Astrocyte (in vitro differentiated cells and primary cell): ENCODE measurements at regions not wholly inside any gene's neighbourhood (a gene's known extent, or its start where the extent isn't known, plus 50 kb on each side); places are given as distances from the start of the nearest gene placed in this dataset.
"Not testable (repeated sequence)": the region's sequence is repeated elsewhere in the genome, so short reads cannot be mapped to it uniquely, and the experiment has no call there.

Experiments
- DNase-seq: peaks from one replicate; pipeline ENCODE4 v3.0.0-alpha.2; 2010; ENCODE audit warnings: low read depth
- FAIRE-seq: peaks from 2 replicates; lab custom pipeline; 2011; peaks lifted over from hg19 to GRCh38; lab: Jason Lieb, UNC
- H2AFZ ChIP-seq: 2 replicates; pipeline ENCODE4 v1.6.0; 2012; ENCODE audit warnings: low read depth, low read length, inconsistent platforms
- H3K27ac ChIP-seq: 2 replicates; pipeline ENCODE4 v1.5.1; 2011; ENCODE audit warnings: low read depth, low read length, inconsistent platforms
- H3K27me3 ChIP-seq: 2 replicates; pipeline ENCODE4 v1.6.0; 2011; ENCODE audit warnings: low read length, inconsistent platforms; ENCODE audit not compliant: insufficient read depth
- H3K36me3 ChIP-seq: 2 replicates; pipeline ENCODE4 v1.5.1; 2011; ENCODE audit warnings: low read length, inconsistent platforms; ENCODE audit not compliant: insufficient read depth
- H3K4me1 ChIP-seq: 2 replicates; pipeline ENCODE4 v1.5.1; 2011; ENCODE audit warnings: low read length, inconsistent platforms; ENCODE audit not compliant: insufficient read depth
- H3K4me2 ChIP-seq: 2 replicates; pipeline ENCODE4 v1.6.0; 2012; ENCODE audit warnings: low read length, inconsistent platforms
- H3K4me3 ChIP-seq: 2 replicates; pipeline ENCODE4 v1.5.1; 2011; ENCODE audit warnings: low read depth, mild to moderate bottlenecking, low read length, inconsistent platforms; ENCODE audit not compliant: insufficient read depth
- H3K79me2 ChIP-seq: 2 replicates; pipeline ENCODE4 v1.6.0; 2012; ENCODE audit warnings: mild to moderate bottlenecking, low read length, inconsistent platforms; ENCODE audit not compliant: insufficient read depth
- H3K9ac ChIP-seq: 2 replicates; pipeline ENCODE4 v1.6.0; 2012; ENCODE audit warnings: mild to moderate bottlenecking, low read length, inconsistent platforms
- H3K9me3 ChIP-seq: 2 replicates; pipeline ENCODE4 v1.5.1; 2012; ENCODE audit warnings: low read depth, mild to moderate bottlenecking, low read length, inconsistent platforms; ENCODE audit not compliant: insufficient read depth
- H4K20me1 ChIP-seq: 2 replicates; pipeline ENCODE4 v1.6.0; 2012; ENCODE audit warnings: low read length, inconsistent platforms; ENCODE audit not compliant: insufficient read depth
- H3K27ac Mint-ChIP-seq: one replicate; pipeline ENCODE4 v1.8.0; 2021; ENCODE audit warnings: mild to moderate bottlenecking, mixed read lengths; ENCODE audit not compliant: unreplicated experiment
- H3K27me3 Mint-ChIP-seq: one replicate; pipeline ENCODE4 v1.8.0; 2021; ENCODE audit warnings: low read depth, mixed read lengths; ENCODE audit not compliant: unreplicated experiment
- H3K36me3 Mint-ChIP-seq: one replicate; pipeline ENCODE4 v1.8.0; 2021; ENCODE audit warnings: low read depth, mixed read lengths; ENCODE audit not compliant: unreplicated experiment
- H3K4me1 Mint-ChIP-seq: one replicate; pipeline ENCODE4 v1.8.0; 2021; ENCODE audit warnings: low read depth, mixed read lengths; ENCODE audit not compliant: unreplicated experiment
- H3K4me3 Mint-ChIP-seq: one replicate; pipeline ENCODE4 v1.8.0; 2021; ENCODE audit warnings: mild to moderate bottlenecking, moderate library complexity, mixed read lengths; ENCODE audit not compliant: unreplicated experiment
- H3K9me3 Mint-ChIP-seq: one replicate; pipeline ENCODE4 v1.8.0; 2021; ENCODE audit warnings: mild to moderate bottlenecking, mixed read lengths; ENCODE audit not compliant: unreplicated experiment
- EZH2 ChIP-seq: IDR thresholded peaks from 2 replicates; pipeline ENCODE4 v1.6.1; 2012; ENCODE audit warnings: mild to moderate bottlenecking, low read length, inconsistent platforms; ENCODE audit not compliant: insufficient read depth
- TF ChIP-seq, protein P1 (sequence below): IDR thresholded peaks from 2 replicates; pipeline ENCODE4 v1.5.1; 2011; ENCODE audit warnings: low read depth, mild to moderate bottlenecking, inconsistent platforms, low read length, moderate library complexity; ENCODE audit not compliant: insufficient read depth

- H3K4me1 Mint-ChIP-seq = peaks cover 3% of the 10 kb centered on the region
- Histone ChIP-seq H3K27ac (no peak overlapping the region), H3K4me3 (no peak overlapping the region), H3K79me2 (no peaks in the 10 kb centered on the region), H3K36me3 (no peaks in the 10 kb centered on the region), H2AFZ (no peak overlapping the region), H3K9ac (no peak overlapping the region), H3K4me2 (no peak overlapping the region), H3K9me3 (peaks cover 20% of the 10 kb centered on the region), H3K4me1 (no peaks in the 10 kb centered on the region), H4K20me1 (no peaks in the 10 kb centered on the region), H3K27me3 (no peaks in the 10 kb centered on the region)
- H3K4me3 Mint-ChIP-seq = no peak overlapping the region
- H3K9me3 Mint-ChIP-seq = peaks cover 14% of the 10 kb centered on the region
- FAIRE-seq (peak; percentile 23), DNase-seq (peak; percentile 18)
- H3K27me3 Mint-ChIP-seq = no peaks in the 10 kb centered on the region
- peaks cover 5% of the 10 kb centered on the region for H3K36me3 Mint-ChIP-seq
- TF ChIP-seq EZH2 = no peak
- TF ChIP-seq, protein P1, sequence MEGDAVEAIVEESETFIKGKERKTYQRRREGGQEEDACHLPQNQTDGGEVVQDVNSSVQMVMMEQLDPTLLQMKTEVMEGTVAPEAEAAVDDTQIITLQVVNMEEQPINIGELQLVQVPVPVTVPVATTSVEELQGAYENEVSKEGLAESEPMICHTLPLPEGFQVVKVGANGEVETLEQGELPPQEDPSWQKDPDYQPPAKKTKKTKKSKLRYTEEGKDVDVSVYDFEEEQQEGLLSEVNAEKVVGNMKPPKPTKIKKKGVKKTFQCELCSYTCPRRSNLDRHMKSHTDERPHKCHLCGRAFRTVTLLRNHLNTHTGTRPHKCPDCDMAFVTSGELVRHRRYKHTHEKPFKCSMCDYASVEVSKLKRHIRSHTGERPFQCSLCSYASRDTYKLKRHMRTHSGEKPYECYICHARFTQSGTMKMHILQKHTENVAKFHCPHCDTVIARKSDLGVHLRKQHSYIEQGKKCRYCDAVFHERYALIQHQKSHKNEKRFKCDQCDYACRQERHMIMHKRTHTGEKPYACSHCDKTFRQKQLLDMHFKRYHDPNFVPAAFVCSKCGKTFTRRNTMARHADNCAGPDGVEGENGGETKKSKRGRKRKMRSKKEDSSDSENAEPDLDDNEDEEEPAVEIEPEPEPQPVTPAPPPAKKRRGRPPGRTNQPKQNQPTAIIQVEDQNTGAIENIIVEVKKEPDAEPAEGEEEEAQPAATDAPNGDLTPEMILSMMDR = peak; percentile 39
- no peak overlapping the region for H3K27ac Mint-ChIP-seq
Observed at GRCh38 chr5:123937230-123937629, 425.3 kb downstream of the CSNK1G3 start.

GRCh38 chr5:123936548-123936947 lies 424.6 kb downstream of the CSNK1G3 start:
- no peak overlapping the region for H2AFZ ChIP-seq
- H3K79me2 ChIP-seq = no peaks in the 10 kb centered on the region
- no peaks in the 10 kb centered on the region for H3K4me1 ChIP-seq
- H3K4me3 ChIP-seq = no peak overlapping the region
- H3K27me3 Mint-ChIP-seq = no peaks in the 10 kb centered on the region
- no peaks in the 10 kb centered on the region for H3K27me3 ChIP-seq
- no peak overlapping the region for H3K27ac Mint-ChIP-seq
- H3K36me3 Mint-ChIP-seq = peaks cover 5% of the 10 kb centered on the region
- no peak overlapping the region for H3K4me2 ChIP-seq
- no peaks in the 10 kb centered on the region for H3K36me3 ChIP-seq
- no peak for FAIRE-seq
- H3K9me3 Mint-ChIP-seq = peaks cover 14% of the 10 kb centered on the region
- H3K9ac ChIP-seq = no peak overlapping the region
- H3K4me1 Mint-ChIP-seq = peaks cover 3% of the 10 kb centered on the region
- peaks cover 20% of the 10 kb centered on the region for H3K9me3 ChIP-seq
- no peak overlapping the region for H3K27ac ChIP-seq
- H4K20me1 ChIP-seq = no peaks in the 10 kb centered on the region
- no peak for TF ChIP-seq EZH2
- TF ChIP-seq, protein P1 = no peak
- DNase-seq = no peak
- no peak overlapping the region for H3K4me3 Mint-ChIP-seq

GRCh38 chr5:123933812-123934211 lies 421.8 kb downstream of the CSNK1G3 start:
- H3K4me1 ChIP-seq, H3K27ac ChIP-seq, DNase-seq, H3K4me1 Mint-ChIP-seq, H3K4me2 ChIP-seq, H3K36me3 ChIP-seq, H3K36me3 Mint-ChIP-seq, H2AFZ ChIP-seq, H3K27me3 ChIP-seq, H4K20me1 ChIP-seq, H3K27me3 Mint-ChIP-seq, FAIRE-seq, H3K27ac Mint-ChIP-seq, H3K4me3 ChIP-seq, H3K79me2 ChIP-seq, H3K9ac ChIP-seq, H3K4me3 Mint-ChIP-seq: not testable (repeated sequence)
- H3K9me3 ChIP-seq = peaks cover 20% of the 10 kb centered on the region
- peaks cover 12% of the 10 kb centered on the region for H3K9me3 Mint-ChIP-seq
